T-cell (primary cell): ENCODE measurements at regions not wholly inside any gene's neighbourhood (a gene's known extent, or its start where the extent isn't known, plus 50 kb on each side); places are given as distances from the start of the nearest gene placed in this dataset.

ENCODE experiments used
- ATAC-seq, 4 experiments: fragments of 200-7000 bp in 3 of 4; fragments of 150-1000 bp in 1 of 4; cut with Tn5 transposase; replicated peaks in 1 of 4; 1 replicate in 3 of 4; 2 replicates in 1 of 4; pipeline ENCODE4 v1.10.0; 2021; ENCODE audit warnings: moderate library complexity in 3 of 4, mild to moderate bottlenecking in 2 of 4, moderate number of reproducible peaks in 1 of 4
- CTCF ChIA-PET, 2 donors: fragments of 300-600 bp; sonication (Branson Sonifier 250); formaldehyde crosslinking; loops; one replicate each; lab custom pipeline; 2022; ENCODE audit warnings: antibody characterized with exemption in 2 of 2; lab: Charles Lee
- POLR2A ChIA-PET, 2 donors: fragments of 300-600 bp; sonication (Branson Sonifier 250); formaldehyde crosslinking; loops; one replicate each; lab custom pipeline; 2022; ENCODE audit warnings: antibody characterized with exemption in 2 of 2; lab: Charles Lee
- DNase-seq, 35 experiments: peaks; one replicate each; pipeline versions ENCODE4 v3.0.0 to v3.0.0-alpha.2; 2013 to 2023
- H3K27ac ChIP-seq: one replicate; pipeline ENCODE4 v1.5.1; 2013; ENCODE audit warnings: low read length
- H3K27me3 ChIP-seq, 2 experiments: replicated peaks in 1 of 2; 1 replicate in 1 of 2; 2 replicates in 1 of 2; pipeline versions ENCODE4 v1.6.1 to v1.7.0; 2013; ENCODE audit warnings: low read length in 1 of 2, mixed read lengths in 1 of 2; ENCODE audit not compliant: control insufficient read depth in 2 of 2, insufficient read depth in 2 of 2; ENCODE audit errors: extremely low read depth in 1 of 2
- H3K36me3 ChIP-seq, 2 donors: 1 replicate in 1 of 2; 2 replicates in 1 of 2; pipeline versions ENCODE4 v1.6.1 to v1.7.0; 2013; ENCODE audit warnings: low read length in 1 of 2; ENCODE audit not compliant: control insufficient read depth in 2 of 2, insufficient read depth in 1 of 2; ENCODE audit errors: extremely low read depth in 1 of 2
- H3K4me1 ChIP-seq, 2 experiments: 1 replicate in 1 of 2; 2 replicates in 1 of 2; pipeline versions ENCODE4 v1.6.1 to v1.7.0; 2013; ENCODE audit warnings: low read length in 2 of 2, mixed read lengths in 1 of 2; ENCODE audit not compliant: insufficient read depth in 2 of 2, control insufficient read depth in 1 of 2; ENCODE audit errors: extremely low read depth in 1 of 2
- H3K4me3 ChIP-seq, 2 donors: 1 replicate in 1 of 2; 2 replicates in 1 of 2; pipeline versions ENCODE4 v1.5.1 to v1.7.0; 2013; ENCODE audit warnings: mild to moderate bottlenecking in 2 of 2, low read length in 1 of 2, moderate library complexity in 1 of 2; ENCODE audit not compliant: control insufficient read depth in 1 of 2; ENCODE audit errors: extremely low read depth in 1 of 2
- H3K9me3 ChIP-seq: 2 replicates; pipeline ENCODE4 v1.7.0; 2013
- H3K27ac Mint-ChIP-seq, 2 donors: one replicate each; pipeline ENCODE4 v1.8.0; 2020 to 2021; ENCODE audit warnings: mild to moderate bottlenecking in 2 of 2, mixed read lengths in 2 of 2
- H3K27me3 Mint-ChIP-seq, 2 donors: one replicate each; pipeline ENCODE4 v1.8.0; 2021 to 2022; ENCODE audit warnings: mixed read lengths in 2 of 2
- H3K36me3 Mint-ChIP-seq: one replicate; pipeline ENCODE4 v1.8.0; 2021; ENCODE audit warnings: mixed read lengths
- H3K4me1 Mint-ChIP-seq, 3 donors: one replicate each; pipeline ENCODE4 v1.8.0; 2020 to 2022; ENCODE audit warnings: mixed read lengths in 3 of 3, mild to moderate bottlenecking in 1 of 3
- H3K4me3 Mint-ChIP-seq, 3 donors: one replicate each; pipeline ENCODE4 v1.8.0; 2020 to 2022; ENCODE audit warnings: mild to moderate bottlenecking in 3 of 3, mixed read lengths in 3 of 3, moderate library complexity in 3 of 3
- H3K9me3 Mint-ChIP-seq, 3 donors: one replicate each; pipeline ENCODE4 v1.8.0; 2020 to 2022; ENCODE audit warnings: mixed read lengths in 3 of 3
- WGBS: methylation state at CpG from one replicate; pipeline ENCODE4 v1.1.5; 2013; ENCODE audit warnings: missing lambda C conversion rate; ENCODE audit not compliant: insufficient coverage; 5-methylcytosine and 5-hydroxymethylcytosine counted together

DNA sequence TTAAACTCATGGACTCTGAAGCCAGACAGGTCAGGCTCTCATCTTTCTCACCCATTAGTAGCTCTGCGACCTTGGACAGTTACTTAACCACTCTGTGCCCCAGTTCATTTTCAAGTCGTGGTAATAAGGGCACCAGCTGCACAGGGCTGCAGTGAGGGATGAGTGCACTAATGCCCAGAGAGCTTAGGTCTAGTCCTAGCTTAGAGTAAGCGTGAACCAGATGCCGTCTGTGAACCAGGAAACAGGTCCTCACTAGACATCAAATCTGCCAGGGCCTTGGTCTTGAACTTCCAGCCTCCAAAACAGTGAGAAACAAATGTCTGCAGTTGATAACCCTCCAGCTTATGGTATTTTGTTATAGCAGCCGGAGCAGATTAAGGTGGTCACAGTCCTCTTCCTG is 222.4 kb upstream of the PFKP start:
- H3K27ac Mint-ChIP-seq: no peak overlapping the region
- POLR2A ChIA-PET: no interaction called here
- WGBS: 33% methylated on average over 1 of the region's 5 CpGs

DNA sequence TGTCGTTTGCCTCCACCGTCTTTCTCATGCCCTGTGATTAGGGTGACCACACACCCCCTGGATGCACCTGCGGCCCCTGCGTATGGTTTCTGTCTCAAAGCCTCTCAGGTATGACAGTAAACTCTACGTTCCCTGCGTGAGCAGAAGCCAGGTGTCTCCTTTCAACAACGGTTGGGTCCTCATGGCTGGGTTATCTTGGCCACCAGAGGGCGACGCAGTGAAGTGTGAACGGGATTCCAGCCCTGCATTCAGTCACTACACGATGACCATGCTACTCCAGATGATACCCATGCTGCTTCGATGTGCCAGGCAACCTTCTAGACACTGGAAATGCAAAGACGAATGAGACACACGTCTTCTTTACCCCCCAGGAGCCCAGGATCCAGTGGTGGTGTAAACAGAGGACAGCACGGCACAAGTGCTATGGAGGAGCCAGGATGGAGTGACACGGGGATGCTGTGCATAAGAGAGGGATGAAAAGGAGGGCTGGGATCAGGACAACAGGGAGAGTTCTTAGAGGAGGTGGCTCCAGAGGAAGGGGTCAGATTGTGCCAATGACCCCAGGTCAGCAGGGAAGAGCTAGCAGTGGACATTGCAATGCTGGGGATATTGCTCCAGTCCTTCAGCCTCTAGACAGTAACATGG is 228.1 kb upstream of the PFKP start:
- Mint-ChIP-seq H3K9me3 (no peaks in the 10 kb centered on the region), H3K4me3 (no peak overlapping the region), H3K27me3 (peaks cover 18 to 24% of the 10 kb centered on the region in 2 donors), H3K4me1 (no peaks in the 10 kb centered on the region), H3K36me3 (no peaks in the 10 kb centered on the region), H3K27ac (no peak overlapping the region)
- Histone ChIP-seq H3K27me3 (peaks cover 0 to 20% of the 10 kb centered on the region in 2 experiments), H3K27ac (no peak overlapping the region), H3K4me1 (no peaks in the 10 kb centered on the region), H3K9me3 (no peaks in the 10 kb centered on the region), H3K36me3 (no peaks in the 10 kb centered on the region), H3K4me3 (no peak overlapping the region)
- ChIA-PET CTCF (no interaction called here), POLR2A (no interaction called here)
- WGBS: 46% methylated on average over 11 of the region's 16 CpGs
- ATAC-seq (no peak), DNase-seq (peak in 6 of 35 experiments; percentile 2 to 31 (median 4))

More for the DNA sequence above, 222.4 kb upstream of the PFKP start:
- Histone ChIP-seq H3K27me3 (peaks cover 0 to 8% of the 10 kb centered on the region in 2 experiments), H3K36me3 (no peaks in the 10 kb centered on the region), H3K4me1 (no peaks in the 10 kb centered on the region), H3K4me3 (no peak overlapping the region), H3K27ac (no peak overlapping the region), H3K9me3 (no peaks in the 10 kb centered on the region)
- DNase-seq (no peak), ATAC-seq (no peak)
- H3K9me3 Mint-ChIP-seq: no peaks in the 10 kb centered on the region
- no peak overlapping the region for H3K4me3 Mint-ChIP-seq
- no peaks in the 10 kb centered on the region for H3K36me3 Mint-ChIP-seq
- CTCF ChIA-PET: no interaction called here
- no peaks in the 10 kb centered on the region for H3K4me1 Mint-ChIP-seq
- H3K27me3 Mint-ChIP-seq: peaks cover 0 to 8% of the 10 kb centered on the region in 2 donors

DNA sequence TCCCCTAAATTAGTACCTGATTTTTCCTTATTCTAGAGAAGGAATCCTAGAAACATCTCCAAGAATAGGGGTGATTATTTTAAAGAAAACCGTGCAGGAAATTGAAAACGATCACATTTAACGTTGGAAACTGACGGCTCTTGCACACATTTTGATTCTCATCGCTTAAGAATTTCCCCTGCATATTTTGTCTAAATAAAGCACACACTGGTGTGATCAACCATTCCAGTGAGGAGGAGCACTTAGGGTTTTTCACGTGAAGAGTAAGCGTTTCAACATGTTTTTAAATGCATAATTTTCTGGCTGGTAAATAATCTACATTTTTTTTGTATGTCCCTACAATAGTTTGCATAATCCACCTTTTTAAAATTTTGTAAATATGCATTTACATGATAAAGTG is 229.7 kb upstream of the PFKP start:
- Mint-ChIP-seq H3K4me1 (no peaks in the 10 kb centered on the region), H3K27me3 (peaks cover 26 to 27% of the 10 kb centered on the region in 2 donors), H3K9me3 (peaks cover 0 to 6% (median 0%) of the 10 kb centered on the region in 3 donors), H3K36me3 (no peaks in the 10 kb centered on the region), H3K4me3 (no peak overlapping the region), H3K27ac (no peak overlapping the region)
- no CpG with 5 or more reads among the region's 7 CpGs for WGBS
- Histone ChIP-seq H3K27me3 (peaks cover 0 to 18% of the 10 kb centered on the region in 2 experiments), H3K4me1 (no peaks in the 10 kb centered on the region), H3K36me3 (no peaks in the 10 kb centered on the region), H3K27ac (no peak overlapping the region), H3K9me3 (no peaks in the 10 kb centered on the region), H3K4me3 (no peak overlapping the region)
- POLR2A ChIA-PET: no interaction called here
- ATAC-seq: no peak
- no peak for DNase-seq
- CTCF ChIA-PET: interaction anchor here in 1 of 2 donors (0.6 kb wide), 1 partner anchor 124 kb away, joined by 3 read pairs; no protein-coding TSS in a partner anchor

DNA sequence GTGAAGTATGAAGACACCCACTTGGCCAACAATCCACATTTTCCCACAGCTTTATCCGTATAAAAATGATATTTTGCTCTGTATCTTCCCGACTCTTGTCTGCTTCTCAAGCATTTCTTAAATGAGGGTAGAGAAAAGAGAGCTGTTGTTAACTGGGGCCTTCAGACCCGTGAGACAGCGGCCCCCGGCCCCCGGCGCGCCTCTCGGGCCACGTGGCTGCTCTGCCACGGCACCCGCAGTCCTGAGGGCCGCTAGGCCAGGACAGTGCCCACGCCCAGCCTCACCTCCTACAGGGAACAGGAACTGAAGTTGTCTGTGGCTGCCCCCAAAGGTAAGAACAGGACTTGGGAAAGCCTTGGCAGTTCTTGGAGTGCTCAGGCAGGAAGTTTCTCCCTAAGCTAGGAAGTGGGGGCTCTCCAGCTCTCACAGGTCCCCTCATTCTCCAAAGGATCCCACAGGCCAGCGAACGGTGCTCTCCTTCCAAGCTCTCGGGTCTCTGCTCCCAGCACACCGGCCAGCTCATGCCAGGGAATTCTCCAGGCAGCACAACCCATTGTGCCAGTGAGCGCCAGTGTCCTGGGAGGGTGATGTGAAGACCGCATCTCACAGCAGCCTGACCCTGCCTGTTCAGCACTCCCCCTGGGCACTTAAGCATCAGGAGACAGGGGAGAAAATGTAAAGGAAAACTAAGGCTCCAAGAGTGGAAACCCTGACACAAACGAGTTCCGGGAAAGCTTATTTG is 230.3 kb upstream of the PFKP start:
- no peaks in the 10 kb centered on the region for H3K4me1 Mint-ChIP-seq

DNA sequence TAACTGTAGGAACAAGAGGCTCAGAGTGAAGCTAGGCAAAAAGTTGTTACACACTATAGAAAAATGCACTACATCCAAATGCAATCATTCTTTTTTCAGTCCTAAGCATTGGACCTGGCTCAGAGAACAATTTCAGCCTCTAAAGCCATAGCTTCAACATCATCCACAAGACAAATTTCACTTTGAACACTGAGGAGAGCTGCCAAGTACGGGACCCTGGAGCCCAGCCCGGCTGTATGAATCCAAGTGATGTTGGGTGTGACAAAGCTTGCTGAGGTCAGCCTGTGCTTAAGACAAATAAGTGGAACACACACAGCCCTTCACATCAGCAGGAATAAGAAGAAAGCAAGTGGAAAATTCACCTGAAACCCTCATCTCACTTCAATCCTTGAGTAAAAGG is 233.1 kb upstream of the PFKP start:
- no CpG with 5 or more reads among the region's 2 CpGs for WGBS
- DNase-seq (no peak), ATAC-seq (no peak)
- Histone ChIP-seq H3K36me3 (no peaks in the 10 kb centered on the region), H3K9me3 (no peaks in the 10 kb centered on the region), H3K27ac (no peak overlapping the region), H3K27me3 (peaks cover 0 to 24% of the 10 kb centered on the region in 2 experiments), H3K4me3 (no peak overlapping the region), H3K4me1 (no peaks in the 10 kb centered on the region)
- Mint-ChIP-seq H3K27ac (no peak overlapping the region), H3K4me3 (no peak overlapping the region), H3K9me3 (peaks cover 0 to 6% (median 0%) of the 10 kb centered on the region in 3 donors), H3K4me1 (no peaks in the 10 kb centered on the region), H3K36me3 (no peaks in the 10 kb centered on the region), H3K27me3 (peaks cover 16 to 36% of the 10 kb centered on the region in 2 donors)
- ChIA-PET POLR2A (no interaction called here), CTCF (no interaction called here)

More for the DNA sequence above, 230.3 kb upstream of the PFKP start:
- no peak overlapping the region for H3K27ac Mint-ChIP-seq
- no peak for ATAC-seq
- no peaks in the 10 kb centered on the region for H3K4me1 ChIP-seq
- peaks cover 27% of the 10 kb centered on the region in 2 donors for H3K27me3 Mint-ChIP-seq
- H3K36me3 Mint-ChIP-seq: no peaks in the 10 kb centered on the region
- DNase-seq: no peak
- no peaks in the 10 kb centered on the region for H3K36me3 ChIP-seq
- H3K9me3 Mint-ChIP-seq: peaks cover 0 to 6% (median 0%) of the 10 kb centered on the region in 3 donors
- POLR2A ChIA-PET: no interaction called here
- no peak overlapping the region for H3K4me3 Mint-ChIP-seq
- no peaks in the 10 kb centered on the region for H3K9me3 ChIP-seq
- no peak overlapping the region for H3K27ac ChIP-seq
- 81% methylated on average over 10 of the region's 22 CpGs for WGBS
- CTCF ChIA-PET: interaction anchor here in 1 of 2 donors (0.6 kb wide), 1 partner anchor 17 kb away, joined by 3 read pairs; no protein-coding TSS in a partner anchor
- peaks cover 0 to 17% of the 10 kb centered on the region in 2 experiments for H3K27me3 ChIP-seq
- no peak overlapping the region for H3K4me3 ChIP-seq

DNA sequence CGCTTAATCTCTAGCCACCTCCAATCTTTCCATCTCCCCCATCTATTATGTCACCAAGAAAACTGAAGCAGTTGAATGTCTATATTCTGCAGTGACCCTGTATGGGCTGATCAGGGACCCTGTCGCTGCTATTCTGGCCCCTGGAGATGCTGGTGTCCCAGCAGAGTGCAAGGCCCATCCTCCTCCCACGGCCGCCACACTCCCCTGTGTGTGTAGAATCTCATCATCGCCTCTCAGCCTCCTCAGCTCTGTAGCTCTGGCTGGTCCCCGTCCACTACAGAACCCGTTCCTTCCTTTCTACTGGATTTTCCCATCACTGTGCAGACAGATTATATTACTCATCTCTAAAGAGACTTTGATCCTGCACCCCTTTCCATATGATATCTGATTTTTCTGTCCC is 235.8 kb upstream of the PFKP start:
- H3K4me3 ChIP-seq: no peak overlapping the region
- Mint-ChIP-seq H3K27ac (no peak overlapping the region), H3K9me3 (peaks cover 0 to 6% (median 0%) of the 10 kb centered on the region in 3 donors), H3K27me3 (peaks cover 12 to 33% of the 10 kb centered on the region in 2 donors), H3K4me1 (no peaks in the 10 kb centered on the region), H3K36me3 (no peaks in the 10 kb centered on the region), H3K4me3 (no peak overlapping the region)
- H3K27me3 ChIP-seq: peaks cover 0 to 14% of the 10 kb centered on the region in 2 experiments
- no peak overlapping the region for H3K27ac ChIP-seq
- ChIA-PET POLR2A (no interaction called here), CTCF (interaction anchor here in 1 of 2 donors (0.6 kb wide), 1 partner anchor 11 kb away, joined by 3 read pairs; no protein-coding TSS in a partner anchor)
- DNase-seq (no peak), ATAC-seq (no peak)
- no peaks in the 10 kb centered on the region for H3K4me1 ChIP-seq
- WGBS: 52% methylated on average over 5 of the region's 7 CpGs
- H3K36me3 ChIP-seq: no peaks in the 10 kb centered on the region
- no peaks in the 10 kb centered on the region for H3K9me3 ChIP-seq
